ENCODE measurements at regions not wholly inside any gene's neighbourhood (a gene's known extent, or its start where the extent isn't known, plus 50 kb on each side); places are given as distances from the start of the nearest gene placed in this dataset.
A peak's percentile ranks its signal among the peaks of the same experiment; 100 is the strongest.

- no peak for DNase-seq (ENCODE audit: low read depth)
- no peak overlapping the region for H3K4me3 ChIP-seq (ENCODE audit: low read depth, low read length)
- no peak for TF ChIP-seq CTCF (conservative IDR thresholded peaks at IDR 0.05; ENCODE audit: low read depth, low read length)
Measured at GRCh38 chr4:134326866-134327265, 125.3 kb upstream of the PABPC4L start.

- no peak for DNase-seq (ENCODE audit: low read depth)
- H3K4me3 ChIP-seq (ENCODE audit: low read depth, low read length) = no peak overlapping the region
- no peak for TF ChIP-seq CTCF (conservative IDR thresholded peaks at IDR 0.05; ENCODE audit: low read depth, low read length)
Measured at GRCh38 chr4:134324179-134324578, 122.6 kb upstream of the PABPC4L start.

- DNase-seq (ENCODE audit: low read depth) = peak; percentile 0
- no peak for TF ChIP-seq CTCF (conservative IDR thresholded peaks at IDR 0.05; ENCODE audit: low read depth, low read length)
- H3K4me3 ChIP-seq (ENCODE audit: low read depth, low read length) = no peak overlapping the region
Measured at GRCh38 chr4:134320048-134320447, 118.5 kb upstream of the PABPC4L start.

GRCh38 chr4:134313591-134313990 lies 112.0 kb upstream of the PABPC4L start:
- H3K4me3 ChIP-seq (ENCODE audit: low read depth, low read length) = no peak overlapping the region
- TF ChIP-seq CTCF (conservative IDR thresholded peaks at IDR 0.05; ENCODE audit: low read depth, low read length) = no peak
- DNase-seq (ENCODE audit: low read depth) = no peak

- no peak for TF ChIP-seq CTCF (conservative IDR thresholded peaks at IDR 0.05; ENCODE audit: low read depth, low read length)
- H3K4me3 ChIP-seq (ENCODE audit: low read depth, low read length) = no peak overlapping the region
- DNase-seq (ENCODE audit: low read depth) = no peak
Measured at GRCh38 chr4:134309715-134310114, 108.1 kb upstream of the PABPC4L start.

- DNase-seq (ENCODE audit: low read depth) = no peak
- TF ChIP-seq CTCF (conservative IDR thresholded peaks at IDR 0.05; ENCODE audit: low read depth, low read length) = no peak
- no peak overlapping the region for H3K4me3 ChIP-seq (ENCODE audit: low read depth, low read length)
Measured at GRCh38 chr4:134308910-134309309, 107.3 kb upstream of the PABPC4L start.

GRCh38 chr4:134298313-134298712 lies 96.7 kb upstream of the PABPC4L start:
- no peak for TF ChIP-seq CTCF (conservative IDR thresholded peaks at IDR 0.05; ENCODE audit: low read depth, low read length)

More at GRCh38 chr4:134298313-134298712, 96.7 kb upstream of the PABPC4L start:
- no peak for DNase-seq (ENCODE audit: low read depth)
- no peak overlapping the region for H3K4me3 ChIP-seq (ENCODE audit: low read depth, low read length)

Measured in choroid plexus epithelial cell (primary cell).